ENCODE measurements at regions not wholly inside any gene's neighbourhood (a gene's known extent, or its start where the extent isn't known, plus 50 kb on each side); places are given as distances from the start of the nearest gene placed in this dataset.
"Not testable (repeated sequence)": the region's sequence is repeated elsewhere in the genome, so short reads cannot be mapped to it uniquely, and the experiment has no call there.

DNA sequence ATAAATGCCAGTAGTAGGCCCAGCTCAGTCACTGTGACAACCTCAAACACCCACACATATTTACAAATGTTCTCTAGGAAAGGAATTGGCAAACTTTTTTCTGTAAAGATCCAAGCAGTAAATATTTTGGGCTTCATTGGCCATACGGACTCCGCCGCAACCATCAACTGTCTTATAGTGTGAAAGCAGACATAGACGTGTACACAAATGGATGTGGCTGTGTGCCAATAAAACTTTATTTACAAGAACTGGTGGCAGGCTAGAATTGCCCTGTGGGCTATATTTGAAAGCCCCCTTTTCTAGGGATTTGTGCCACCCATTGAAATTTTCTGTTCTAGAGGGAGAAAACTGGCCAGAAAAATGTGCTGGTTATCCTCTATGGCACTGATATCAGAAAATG, 683.8 kb upstream of the EEF2KMT start:
- DNase-seq = no peak

GRCh38 chr16:5776876-5777275, 679.3 kb upstream of the EEF2KMT start:
- DNase-seq = no peak

DNA sequence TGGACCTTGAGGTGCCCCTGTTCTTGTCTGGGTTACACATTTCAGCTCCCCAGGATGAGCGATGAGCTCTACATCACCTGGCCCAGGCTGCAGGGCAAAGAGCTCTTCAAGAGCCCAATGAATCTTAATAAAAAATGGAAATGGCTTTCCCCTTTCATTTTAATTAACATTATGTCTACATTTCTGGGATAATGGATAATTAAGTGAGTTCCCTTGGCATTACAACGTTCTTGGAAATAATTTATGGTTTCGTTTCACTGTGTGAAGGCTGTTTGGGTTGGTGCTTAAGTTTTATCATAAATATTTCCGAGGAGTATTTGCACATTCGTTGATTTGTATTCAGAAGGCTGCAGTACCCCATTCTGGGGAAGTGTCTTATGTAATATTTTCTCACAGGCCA, 678.3 kb upstream of the EEF2KMT start:
- DNase-seq = no peak

DNA sequence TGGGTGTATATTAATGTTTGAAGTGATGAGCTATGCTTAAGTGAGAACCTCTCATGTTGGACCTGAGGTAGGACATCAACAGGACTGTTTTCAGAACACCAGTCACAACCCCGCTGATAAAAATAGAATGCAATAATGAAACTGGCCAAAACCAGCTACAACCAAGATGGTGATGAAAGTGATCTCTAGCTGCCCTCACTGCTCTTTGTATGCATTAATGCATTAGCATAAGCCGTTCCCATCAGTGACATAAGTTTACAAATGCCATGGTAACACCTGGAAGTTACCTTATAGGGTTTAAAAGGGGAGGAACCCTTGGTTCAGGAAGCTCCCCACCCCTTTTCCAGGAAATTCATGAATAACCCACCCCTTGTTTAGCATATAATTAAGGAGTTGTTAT, 672.5 kb upstream of the EEF2KMT start:
- no peak for DNase-seq

DNA sequence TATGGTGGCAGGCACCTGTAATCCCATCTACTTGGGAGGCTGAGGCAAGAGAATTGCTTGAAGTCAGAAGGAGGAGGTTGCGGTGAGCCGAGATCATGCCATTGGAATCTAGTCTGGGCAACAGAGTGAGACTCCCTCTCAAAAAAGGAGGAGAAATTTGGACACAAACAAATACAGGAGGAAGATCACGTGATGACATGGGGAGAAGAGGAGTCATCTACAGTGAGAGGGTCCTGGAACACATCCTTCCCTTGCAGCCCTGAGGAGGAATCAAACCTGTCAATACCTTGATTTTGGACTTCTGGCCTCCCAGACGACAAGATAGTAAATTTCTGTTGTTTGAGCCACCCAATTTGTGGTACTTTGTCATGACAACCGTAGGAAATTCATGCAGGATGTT, 671.9 kb upstream of the EEF2KMT start:
- DNase-seq = no peak

GRCh38 chr16:5768445-5768844, 670.9 kb upstream of the EEF2KMT start:
- DNase-seq = no peak

GRCh38 chr16:5763176-5763575, 665.6 kb upstream of the EEF2KMT start:
- DNase-seq = no peak

- DNase-seq = no peak
These were observed 664.8 kb upstream of the EEF2KMT start for GRCh38 chr16:5762362-5762761.

- DNase-seq = no peak
These were observed 664.0 kb upstream of the EEF2KMT start for GRCh38 chr16:5761592-5761991.

- no peak for DNase-seq
These were observed 660.7 kb upstream of the EEF2KMT start for GRCh38 chr16:5758281-5758680.

GRCh38 chr16:5756969-5757368, 659.4 kb upstream of the EEF2KMT start:
- no peak for DNase-seq

DNA sequence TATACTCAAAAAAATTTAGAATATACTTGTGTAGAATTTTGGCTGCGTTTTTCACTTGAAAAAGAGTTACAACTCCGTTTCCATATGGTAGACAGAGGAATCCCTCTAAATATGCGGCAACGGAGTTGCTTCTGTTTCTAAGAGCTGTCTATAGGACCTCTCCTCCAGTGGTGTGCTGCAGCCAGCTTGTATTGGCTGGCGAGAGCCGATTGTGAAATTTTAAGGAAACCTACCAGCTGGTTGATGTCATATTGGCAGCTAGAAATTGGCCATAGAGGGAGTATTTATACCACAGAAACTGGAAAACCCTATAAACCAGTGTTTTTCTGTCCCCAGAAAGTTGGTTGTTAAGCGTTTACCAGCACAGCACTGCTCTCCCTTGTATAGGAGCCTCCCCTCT, 655.8 kb upstream of the EEF2KMT start:
- DNase-seq = no peak

DNA sequence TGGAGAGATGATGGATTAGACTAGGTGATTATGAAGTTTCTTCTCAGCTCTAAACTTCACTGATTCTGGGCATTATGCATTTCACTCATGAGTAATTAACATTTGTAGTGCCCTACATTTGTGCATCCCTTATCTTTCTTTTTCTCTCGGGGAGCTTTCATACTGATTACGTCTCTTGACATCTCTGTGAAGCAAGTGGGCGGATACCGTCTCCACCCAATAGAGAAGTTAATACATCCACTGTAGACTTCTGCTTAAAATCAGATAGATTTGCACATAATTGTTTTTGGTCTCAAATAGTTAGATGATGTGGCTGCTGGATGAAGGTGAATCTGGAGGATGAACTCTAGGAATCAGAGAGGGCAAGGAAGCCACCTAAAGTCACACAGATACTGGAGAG, 653.6 kb upstream of the EEF2KMT start:
- DNase-seq = no peak

- not testable (repeated sequence) for DNase-seq
These were observed 652.8 kb upstream of the EEF2KMT start for GRCh38 chr16:5750439-5750838.

GRCh38 chr16:5738586-5738985, 641.0 kb upstream of the EEF2KMT start:
- no peak for DNase-seq

- no peak for DNase-seq
These were observed 638.8 kb upstream of the EEF2KMT start for GRCh38 chr16:5736209-5736930.

DNA sequence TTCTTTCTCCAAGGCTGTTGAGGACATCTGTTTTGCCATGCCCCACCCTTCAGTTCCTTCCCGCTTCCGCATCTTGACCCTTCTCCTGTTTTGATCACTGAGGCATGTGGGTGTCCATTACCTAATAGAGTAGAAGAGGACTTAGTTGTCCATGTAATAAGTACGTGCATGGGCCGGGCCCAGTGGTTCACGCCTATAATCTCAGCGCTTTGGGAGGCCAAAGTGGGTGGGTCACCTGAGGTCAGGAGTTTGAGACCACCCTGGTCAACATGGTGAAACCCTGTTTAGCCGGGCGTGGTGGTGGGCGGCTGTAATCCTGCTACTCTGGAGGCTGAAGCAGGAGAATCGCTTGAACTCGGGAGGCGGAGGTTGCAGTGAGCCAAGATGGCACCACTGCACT, 637.8 kb upstream of the EEF2KMT start:
- no peak for DNase-seq

DNA sequence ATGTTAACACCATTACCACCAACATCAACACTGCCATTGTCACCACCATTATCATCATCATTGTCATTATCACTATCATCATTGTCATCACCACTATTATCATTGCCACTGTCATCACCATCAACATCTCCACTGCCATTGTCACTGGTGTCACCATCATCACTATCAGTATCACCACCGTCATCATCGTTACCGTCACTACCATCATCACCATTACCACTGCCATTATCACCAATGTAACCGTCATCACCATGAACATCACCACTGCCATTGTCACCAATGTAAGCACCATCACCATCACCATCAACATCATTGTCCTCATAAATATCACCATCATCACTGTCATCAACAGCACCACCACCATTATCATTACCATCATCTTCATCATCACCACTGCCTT, 633.2 kb upstream of the EEF2KMT start:
- no peak for DNase-seq

DNA sequence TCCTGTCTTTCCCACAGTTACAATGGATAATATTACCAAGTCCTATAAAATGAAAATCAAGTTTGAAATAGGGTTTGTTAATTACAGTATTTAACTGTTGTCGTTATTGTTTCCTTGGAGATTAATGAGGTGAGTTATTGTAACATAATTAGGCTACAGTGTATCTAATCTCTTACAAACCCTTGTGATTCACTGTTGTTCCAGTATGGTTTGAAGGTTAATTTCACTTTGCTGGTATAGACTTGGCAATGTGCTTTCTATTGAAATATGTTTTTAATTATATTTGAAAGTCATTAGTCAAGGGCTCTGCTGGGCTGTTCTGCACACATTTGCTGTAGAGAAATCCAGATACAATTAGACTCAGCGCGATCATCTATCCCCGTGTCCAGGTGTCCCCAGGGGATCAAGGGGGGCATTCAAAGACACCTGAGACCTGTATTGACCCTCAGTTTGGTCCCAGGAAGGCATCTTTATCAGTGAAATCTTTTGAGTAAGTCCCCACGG, 624.6 kb upstream of the EEF2KMT start:
- no peak for DNase-seq

DNA sequence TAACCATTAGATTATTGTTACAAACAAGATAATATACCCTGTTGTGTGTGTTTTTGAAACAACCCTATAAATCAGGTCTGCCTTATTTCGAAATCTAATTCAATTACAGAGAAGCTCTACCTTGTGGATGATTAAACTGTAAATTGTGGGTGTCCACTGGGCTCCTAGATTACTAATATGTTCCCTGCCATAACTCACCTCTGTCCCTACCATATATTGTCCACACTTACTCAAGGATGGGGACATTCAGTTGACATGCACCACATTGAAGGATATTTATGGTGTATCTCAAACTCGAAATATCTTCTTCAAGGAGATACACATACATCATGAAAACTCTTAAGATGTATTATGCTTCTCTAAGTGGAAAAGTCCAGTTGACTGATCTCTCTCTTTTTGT, 617.6 kb upstream of the EEF2KMT start:
- DNase-seq = no peak

GRCh38 chr16:5709889-5710288, 612.3 kb upstream of the EEF2KMT start:
- DNase-seq = no peak

- DNase-seq = no peak
These were observed 608.6 kb upstream of the EEF2KMT start for GRCh38 chr16:5706211-5706610.

GRCh38 chr16:5704271-5704670, 606.7 kb upstream of the EEF2KMT start:
- no peak for DNase-seq

DNA sequence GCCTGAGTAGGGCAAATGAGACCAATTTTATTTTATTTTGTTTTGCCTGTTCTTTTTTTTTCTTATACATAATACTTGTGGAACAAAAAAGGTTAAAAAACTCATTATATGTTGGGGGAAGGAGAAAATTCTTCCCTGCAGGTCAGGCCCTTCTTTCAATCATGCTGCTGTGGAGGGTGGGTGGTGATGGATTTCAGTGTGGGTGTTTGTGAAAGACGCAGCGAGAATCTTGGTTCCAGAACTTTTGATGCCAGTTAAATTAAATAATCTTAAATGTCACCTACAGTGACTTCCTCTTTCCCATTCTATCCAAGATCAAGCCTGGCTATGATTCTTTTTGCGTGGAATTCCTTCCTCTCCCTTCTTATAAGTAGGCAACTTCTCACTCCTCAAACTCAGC, 595.8 kb upstream of the EEF2KMT start:
- no peak for DNase-seq

GRCh38 chr16:5681966-5682365, 584.4 kb upstream of the EEF2KMT start:
- DNase-seq = no peak
